ENCODE measurements at regions not wholly inside any gene's neighbourhood (a gene's known extent, or its start where the extent isn't known, plus 50 kb on each side); places are given as distances from the start of the nearest gene placed in this dataset.

DNA sequence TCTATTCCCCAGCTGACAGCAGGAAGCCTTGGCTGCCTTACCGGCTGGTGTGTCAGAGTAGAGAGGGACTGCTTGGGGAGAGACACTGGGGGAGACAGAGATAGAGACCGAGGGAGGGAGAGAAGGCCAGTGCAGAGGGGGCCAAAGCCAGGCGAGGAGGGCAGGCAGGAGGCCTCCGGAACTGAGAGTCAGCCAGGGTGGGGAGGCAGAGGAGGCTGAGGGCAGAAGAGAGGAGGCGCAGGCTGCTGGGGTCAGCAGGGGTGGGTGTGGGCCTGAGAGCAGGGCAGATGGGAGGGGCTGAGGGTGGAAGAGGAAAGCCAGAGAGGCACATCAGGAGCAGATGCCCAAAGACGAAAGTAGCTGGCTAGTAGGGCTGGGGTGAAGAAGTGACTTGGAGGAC lies 57.2 kb upstream of the PAX2 start:
- Histone ChIP-seq H3K4me1 (no peaks in the 10 kb centered on the region), H3K36me3 (no peaks in the 10 kb centered on the region), H3K27me3 (ENCODE audit: low read depth) (peaks cover 65% of the 10 kb centered on the region), H3K4me3 (no peak overlapping the region), H3K9me3 (no peaks in the 10 kb centered on the region), H3K27ac (no peak overlapping the region)
- TF ChIP-seq, protein P1, sequence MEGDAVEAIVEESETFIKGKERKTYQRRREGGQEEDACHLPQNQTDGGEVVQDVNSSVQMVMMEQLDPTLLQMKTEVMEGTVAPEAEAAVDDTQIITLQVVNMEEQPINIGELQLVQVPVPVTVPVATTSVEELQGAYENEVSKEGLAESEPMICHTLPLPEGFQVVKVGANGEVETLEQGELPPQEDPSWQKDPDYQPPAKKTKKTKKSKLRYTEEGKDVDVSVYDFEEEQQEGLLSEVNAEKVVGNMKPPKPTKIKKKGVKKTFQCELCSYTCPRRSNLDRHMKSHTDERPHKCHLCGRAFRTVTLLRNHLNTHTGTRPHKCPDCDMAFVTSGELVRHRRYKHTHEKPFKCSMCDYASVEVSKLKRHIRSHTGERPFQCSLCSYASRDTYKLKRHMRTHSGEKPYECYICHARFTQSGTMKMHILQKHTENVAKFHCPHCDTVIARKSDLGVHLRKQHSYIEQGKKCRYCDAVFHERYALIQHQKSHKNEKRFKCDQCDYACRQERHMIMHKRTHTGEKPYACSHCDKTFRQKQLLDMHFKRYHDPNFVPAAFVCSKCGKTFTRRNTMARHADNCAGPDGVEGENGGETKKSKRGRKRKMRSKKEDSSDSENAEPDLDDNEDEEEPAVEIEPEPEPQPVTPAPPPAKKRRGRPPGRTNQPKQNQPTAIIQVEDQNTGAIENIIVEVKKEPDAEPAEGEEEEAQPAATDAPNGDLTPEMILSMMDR (IDR thresholded peaks at IDR 0.05) = no peak
- intact Hi-C loops (cut with DNase I) = no loop called here
- DNase-seq (no peak), ATAC-seq (no peak)

DNA sequence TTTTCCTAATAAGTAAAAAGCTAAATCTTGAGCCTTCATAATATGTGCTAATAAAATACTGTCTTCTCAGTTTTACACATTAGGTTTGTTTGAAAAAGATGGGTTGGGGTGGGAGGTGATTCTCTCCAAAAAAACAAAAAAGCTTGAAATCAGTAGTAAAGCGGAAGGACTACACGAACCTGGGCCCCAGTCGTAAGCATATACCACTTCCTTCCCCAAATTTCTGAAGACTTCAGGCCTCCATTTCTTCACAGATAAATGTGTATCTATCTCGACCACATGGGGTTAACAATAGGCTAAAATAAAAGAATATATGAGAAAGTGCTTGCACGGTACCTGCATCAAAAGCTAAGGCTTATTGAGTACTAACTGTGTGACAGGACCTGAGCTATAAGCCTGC lies 51.6 kb upstream of the PAX2 start:
- peaks cover 20% of the 10 kb centered on the region for H3K27me3 ChIP-seq (ENCODE audit: low read depth)

More for the DNA sequence above, 51.6 kb upstream of the PAX2 start:
- DNase-seq = no peak
- Histone ChIP-seq H3K27ac (no peak overlapping the region), H3K9me3 (no peaks in the 10 kb centered on the region), H3K4me1 (no peaks in the 10 kb centered on the region), H3K36me3 (no peaks in the 10 kb centered on the region), H3K4me3 (no peak overlapping the region)
- ATAC-seq = no peak
- intact Hi-C loops (cut with DNase I) = no loop called here
- TF ChIP-seq, protein P1 (IDR thresholded peaks at IDR 0.05) = no peak
